COLO668 (cell line): ENCODE measurements at regions not wholly inside any gene's neighbourhood (a gene's known extent, or its start where the extent isn't known, plus 50 kb on each side); places are given as distances from the start of the nearest gene placed in this dataset.
"Not testable (repeated sequence)": the region's sequence is repeated elsewhere in the genome, so short reads cannot be mapped to it uniquely, and the experiment has no call there.

Experiments
- DNase-seq: peaks from one replicate; lab custom pipeline; 2025; ENCODE audit not compliant: unreplicated experiment; lab: John Stamatoyannopoulos, UW

DNA sequence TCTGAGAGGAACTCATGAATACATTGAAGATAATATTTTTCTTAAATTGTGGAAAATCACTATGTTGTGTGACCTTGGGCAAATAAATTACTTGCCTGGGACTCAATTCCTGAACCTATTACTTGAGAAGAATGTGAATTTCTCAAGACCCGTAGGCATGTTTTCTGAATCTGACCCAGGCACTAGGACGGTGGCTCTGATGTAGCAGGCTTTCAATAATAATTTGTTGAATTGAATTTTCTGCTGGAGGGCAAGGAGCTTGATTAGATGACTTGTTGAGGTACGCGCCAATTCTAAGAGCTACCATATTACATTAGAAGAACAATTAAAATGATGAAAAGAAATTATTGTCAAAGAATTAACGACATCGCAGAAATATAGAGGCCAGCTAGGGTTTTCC is 150.2 kb upstream of the LRRC3B start:
- no peak for DNase-seq

DNA sequence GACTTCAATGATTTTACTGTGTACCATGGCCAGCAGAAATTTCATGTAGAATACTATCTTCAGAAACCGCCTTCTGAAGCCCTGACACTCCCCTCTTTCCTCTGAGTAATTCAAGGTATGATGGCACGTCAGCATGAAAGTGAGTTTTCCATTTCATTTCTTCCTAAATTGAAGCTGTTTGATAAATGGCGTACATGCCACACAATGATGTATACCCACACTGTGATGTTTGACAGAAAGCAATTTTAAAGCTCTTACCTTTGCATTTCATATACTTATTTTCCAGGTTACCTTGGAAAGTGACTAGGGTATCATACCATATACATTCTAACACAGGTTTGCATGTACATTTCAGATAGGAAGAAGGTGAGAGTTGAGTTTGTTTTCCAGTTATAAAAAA is 147.9 kb upstream of the LRRC3B start:
- no peak for DNase-seq

DNA sequence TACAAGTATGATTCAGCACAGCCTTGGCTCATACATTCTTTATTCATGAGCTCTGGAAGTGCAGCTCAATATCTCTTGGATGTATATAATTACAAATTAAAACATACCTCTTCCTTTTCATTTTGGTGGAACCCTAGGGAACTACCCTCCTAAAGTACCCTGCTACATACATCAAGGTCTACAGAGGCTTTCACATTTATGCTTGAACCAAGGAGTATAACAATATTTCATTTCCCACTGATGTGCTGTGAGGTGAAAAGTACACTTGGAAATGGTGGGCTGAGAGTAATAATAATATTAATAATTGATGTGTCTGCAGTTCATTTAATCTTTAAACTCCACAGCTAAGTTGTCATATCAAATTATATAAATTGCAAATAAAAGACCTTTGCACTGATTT is 142.2 kb upstream of the LRRC3B start:
- no peak for DNase-seq

DNA sequence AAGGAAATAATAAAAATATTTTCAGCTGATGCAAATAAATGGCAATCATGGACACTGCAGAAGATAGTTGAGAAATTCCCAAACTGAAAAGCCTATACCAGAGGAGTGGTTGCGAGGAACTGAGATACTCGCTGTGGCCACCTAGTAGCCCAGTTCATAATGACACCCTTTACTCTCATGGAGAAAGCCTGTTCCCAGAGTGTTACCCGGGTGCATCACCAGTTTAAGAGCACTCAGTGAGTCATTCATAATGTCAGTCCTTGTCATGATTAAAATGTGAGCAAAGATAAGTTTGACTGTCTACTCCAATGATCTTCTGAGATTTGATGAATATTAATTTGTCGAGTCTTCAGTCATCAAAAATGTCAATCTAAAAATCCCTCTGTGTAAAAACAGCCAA is 138.4 kb upstream of the LRRC3B start:
- no peak for DNase-seq

DNA sequence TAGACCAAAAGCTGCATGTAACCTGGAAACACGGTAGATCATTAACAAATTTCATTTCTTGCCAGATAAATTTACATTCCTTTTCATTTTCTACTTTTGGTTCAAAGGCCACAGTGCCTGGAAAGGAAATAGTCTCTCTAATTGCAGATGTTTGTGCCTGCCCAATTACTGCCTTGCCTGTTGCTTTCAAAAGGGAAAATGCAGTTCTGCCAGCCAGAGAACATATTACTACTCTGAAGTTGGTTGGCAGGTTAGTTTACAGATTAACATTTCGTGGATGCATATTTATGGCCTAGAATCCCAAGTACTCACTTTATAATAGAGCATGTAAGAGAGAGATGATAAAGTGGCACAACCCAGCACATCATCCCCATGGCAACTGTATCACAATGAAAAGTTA is 124.3 kb upstream of the LRRC3B start:
- DNase-seq = no peak

DNA sequence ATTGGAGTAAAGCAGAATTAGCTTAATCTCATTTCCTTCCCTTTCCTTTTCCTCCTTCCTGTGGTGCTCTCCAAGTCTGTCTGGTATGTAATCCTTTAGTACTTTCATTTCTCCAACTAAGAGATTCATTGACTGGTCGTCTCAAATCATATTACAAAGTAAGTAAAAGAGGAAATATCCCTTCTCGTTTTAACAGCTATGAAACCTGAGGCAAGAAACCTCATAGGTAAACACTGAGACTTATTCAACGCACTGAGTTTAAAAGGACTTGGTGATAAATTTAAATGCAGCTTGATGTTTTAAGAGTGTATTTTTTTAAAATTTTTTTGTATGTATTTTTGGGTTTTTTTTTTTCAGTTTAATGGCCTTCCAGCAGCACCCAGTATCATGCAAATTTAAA is 117.2 kb upstream of the LRRC3B start:
- DNase-seq = no peak

DNA sequence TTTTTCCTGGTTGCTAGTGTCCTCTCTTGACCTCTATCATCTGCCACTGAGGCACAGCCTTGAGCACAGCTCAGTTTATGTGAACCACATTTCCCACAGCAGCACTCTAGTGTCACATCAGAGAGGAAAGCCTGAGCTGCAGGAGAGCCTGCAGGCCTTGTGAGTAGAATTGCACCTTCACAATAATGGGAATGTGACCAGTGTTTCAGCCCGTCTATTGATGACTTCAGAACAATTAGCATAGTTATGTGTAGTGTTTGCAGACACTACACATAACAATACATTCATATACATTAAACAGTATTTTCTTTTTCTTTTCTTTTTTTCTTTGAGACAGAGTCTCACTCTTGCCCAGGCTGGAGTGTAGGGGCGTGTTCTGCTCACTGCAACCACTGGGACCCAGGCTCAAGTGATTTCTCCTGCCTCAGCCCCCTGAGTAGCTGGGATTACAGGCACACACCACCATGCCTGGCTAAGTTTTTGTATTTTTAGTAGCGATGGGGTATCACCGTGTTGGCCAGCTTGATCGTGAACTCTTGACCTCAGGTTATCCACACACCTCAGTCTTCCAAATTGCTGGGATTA is 108.0 kb upstream of the LRRC3B start:
- not testable (repeated sequence) for DNase-seq

DNA sequence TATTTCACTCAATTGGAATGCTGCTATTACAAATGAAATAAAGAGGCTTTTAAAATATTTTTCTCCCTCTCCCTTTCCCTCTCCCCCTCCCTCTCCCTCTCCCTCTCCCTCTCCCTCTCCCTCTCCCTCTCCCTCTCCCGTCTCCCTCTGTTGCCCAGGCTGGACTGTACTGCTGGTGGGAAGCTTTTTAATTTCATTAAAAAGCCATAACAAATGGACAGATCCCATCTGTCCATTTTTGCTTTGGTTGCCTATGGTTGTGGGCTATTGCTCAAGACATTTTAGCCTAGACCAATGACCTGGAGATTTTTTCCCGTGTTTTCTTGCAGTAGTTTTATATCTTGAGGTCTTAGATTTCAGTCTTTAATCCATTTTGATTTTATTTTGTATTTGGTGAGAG is 107.2 kb upstream of the LRRC3B start:
- no peak for DNase-seq

DNA sequence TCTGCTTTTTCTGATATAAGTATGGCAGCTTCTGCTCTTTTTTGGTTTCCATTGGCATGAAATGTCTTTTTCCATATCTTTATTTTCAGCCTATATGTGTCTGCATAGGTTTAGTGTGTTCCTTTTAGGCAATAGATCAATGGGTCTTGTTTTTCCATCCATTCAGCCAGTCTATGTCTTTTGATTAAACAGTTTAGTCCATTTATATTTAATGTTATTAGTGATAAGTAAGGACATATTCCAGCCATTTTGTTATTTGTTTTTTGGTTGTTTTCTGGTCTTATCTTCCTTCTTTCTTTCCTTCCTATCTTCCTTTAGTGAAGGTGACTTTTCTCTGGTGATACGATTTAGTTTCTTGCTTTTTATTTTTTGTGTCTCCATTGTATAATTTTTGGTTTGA is 101.3 kb upstream of the LRRC3B start:
- no peak for DNase-seq

DNA sequence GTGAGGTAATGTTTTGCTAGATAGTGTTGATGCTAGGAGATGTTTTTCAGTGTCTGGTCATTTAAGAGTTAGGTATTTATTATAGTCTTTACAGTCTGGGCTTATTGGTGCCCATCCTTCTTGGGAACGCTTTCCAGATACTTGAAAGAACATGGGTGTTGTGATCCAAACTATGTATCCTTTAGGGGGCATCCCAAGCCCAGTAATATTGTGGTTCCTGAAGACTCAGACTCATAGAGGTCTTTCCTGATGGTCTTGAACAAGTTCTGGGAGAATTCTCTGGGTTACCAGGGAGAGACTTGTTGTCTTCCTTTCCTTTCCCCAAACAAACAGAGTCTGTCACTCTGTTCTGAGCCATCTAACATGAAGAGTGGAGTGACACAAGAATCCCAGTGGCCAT is 99.7 kb upstream of the LRRC3B start:
- no peak for DNase-seq

DNA sequence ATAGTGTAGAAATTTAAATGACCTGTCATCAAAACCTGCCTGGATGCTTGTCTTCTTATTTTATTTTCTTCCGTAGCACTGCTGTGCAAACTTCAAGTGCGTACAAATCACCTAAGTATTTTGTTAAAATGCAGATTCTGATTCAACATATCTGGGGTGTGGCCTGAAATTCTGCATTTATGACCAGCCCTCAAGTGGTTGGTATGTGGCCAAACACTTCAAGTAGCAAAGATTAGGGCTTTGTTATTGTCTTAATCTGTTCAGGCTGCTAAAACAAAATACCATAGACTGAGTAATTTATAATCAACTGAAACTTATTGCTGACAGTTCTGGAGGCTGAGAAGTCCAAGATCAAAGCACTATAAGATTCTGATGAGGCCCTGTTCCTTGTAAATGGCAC is 97.6 kb upstream of the LRRC3B start:
- no peak for DNase-seq

DNA sequence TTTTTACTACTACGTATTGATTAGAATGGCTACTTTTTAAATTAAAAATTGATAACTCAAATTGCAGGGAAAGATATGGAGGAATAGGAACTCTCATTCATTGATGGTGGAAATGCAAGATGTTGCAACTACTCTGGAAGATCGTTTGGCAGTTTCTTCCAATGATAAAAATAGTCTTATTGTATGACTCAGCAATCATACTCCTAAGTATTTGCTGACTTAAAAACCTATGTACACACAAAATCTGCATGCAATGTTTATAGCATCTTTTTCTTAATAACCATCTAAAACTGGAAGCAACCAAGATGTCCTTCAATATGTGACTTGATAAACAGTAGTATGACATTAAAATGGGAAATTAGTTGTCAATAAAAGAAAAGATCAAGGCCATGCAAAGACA is 87.4 kb upstream of the LRRC3B start:
- no peak for DNase-seq

DNA sequence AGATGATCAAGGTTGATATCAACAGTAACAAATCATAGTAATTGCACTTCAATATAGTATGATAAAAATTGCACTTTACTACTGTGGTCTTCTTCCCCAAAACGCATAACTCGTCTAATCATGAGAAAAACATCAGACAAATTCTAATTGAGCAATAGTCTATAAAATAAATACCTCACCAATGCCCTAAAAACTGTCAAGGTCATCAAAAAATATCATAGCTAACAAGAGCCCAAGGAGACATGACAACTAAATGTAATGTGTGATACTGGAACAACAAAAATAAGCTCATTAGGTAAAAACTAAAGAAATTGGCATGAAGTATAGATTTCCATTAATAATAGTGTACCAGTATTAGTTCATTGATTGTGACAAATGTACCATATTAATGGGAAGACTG is 85.6 kb upstream of the LRRC3B start:
- no peak for DNase-seq

DNA sequence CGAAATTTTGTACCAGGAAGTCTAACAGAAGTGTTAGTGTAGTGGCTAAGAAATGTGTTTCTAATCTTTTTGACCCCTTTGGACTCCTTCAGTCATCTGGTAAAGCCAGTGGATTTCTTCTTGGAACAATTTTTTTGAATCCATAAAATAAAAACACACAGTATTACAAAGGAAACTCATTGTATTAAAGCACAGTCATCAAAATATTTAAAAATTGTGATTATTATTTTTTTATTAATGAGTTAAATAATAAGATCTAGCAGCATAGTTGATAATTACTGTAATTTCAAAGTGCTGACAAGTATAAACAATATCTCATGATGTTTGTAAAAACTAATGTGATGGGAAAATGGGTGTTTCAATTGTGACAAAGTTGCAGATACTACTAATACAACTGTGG is 72.2 kb upstream of the LRRC3B start:
- no peak for DNase-seq

DNA sequence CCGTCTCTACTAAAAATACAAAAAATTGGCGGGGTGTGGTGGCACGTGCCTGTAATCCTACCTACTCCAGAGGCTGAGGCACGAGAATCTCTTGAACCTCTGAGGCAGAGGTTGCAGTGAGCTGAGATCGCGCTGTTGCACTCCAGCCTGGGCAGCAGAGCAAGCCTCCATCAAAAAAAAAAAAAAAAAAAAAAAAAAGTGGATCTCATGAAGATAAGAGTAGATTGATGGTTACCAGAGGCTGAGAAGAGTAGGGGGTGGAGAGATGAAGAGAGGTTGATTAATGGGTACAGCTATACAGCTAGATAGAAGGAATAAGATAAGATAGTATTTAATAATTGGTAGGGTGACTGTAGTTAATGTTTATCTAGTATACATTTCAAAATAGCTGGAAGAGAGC is 65.9 kb upstream of the LRRC3B start:
- DNase-seq = no peak

DNA sequence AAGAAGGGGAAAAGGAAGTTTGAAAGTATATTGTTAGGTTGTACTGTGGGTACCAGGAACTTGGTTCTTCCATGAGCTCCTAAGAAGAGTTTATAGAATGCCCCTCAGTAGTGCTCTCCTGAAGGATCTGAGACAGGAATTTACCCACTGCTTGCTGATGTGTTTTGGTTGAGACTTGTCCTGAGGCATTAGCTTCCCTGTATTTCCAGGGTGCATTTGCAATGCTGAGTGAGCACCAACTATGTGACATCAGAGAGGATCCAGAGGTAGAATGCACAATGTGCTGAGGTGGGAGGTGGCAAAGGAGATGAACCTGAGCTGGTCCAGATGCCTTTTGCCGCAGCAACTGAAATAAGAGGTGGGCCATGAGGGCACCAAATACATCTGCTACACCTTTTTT is 64.3 kb upstream of the LRRC3B start:
- no peak for DNase-seq

DNA sequence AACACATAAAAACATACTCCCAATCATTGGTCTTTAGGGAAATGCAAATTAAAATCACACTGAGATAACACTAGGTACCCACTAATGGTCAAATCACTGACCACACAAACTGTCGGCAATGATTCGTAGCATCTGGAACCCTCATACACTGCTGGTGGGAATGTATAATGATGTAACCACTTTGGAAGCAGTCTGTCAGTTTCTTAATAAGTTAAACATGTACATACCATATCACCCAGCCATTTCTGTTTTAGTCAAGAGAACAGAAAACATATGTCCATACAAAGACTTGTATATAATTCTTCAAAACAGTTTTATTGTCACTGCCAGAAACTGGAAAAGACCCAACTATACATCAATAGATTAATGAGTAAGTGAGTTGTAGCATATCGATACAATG is 63.3 kb upstream of the LRRC3B start:
- no peak for DNase-seq

DNA sequence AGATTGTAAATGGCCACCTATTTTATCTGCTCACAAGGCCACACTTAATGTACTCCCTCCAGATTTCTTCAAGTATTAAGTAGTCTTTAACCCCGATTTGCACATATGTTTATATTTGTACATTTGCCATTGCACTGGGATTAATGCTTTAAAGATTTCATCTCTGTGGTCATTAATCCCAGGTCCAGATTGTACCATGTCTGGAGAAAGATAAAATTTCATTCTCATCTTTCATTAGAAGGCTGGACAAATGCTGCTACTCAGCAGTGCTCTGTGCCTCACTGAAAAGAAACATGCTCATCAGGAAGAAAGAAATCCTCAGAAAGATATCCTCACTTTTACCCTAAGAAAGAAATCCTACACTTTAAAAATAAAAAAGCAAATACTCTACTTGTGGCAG is 62.5 kb upstream of the LRRC3B start:
- no peak for DNase-seq

DNA sequence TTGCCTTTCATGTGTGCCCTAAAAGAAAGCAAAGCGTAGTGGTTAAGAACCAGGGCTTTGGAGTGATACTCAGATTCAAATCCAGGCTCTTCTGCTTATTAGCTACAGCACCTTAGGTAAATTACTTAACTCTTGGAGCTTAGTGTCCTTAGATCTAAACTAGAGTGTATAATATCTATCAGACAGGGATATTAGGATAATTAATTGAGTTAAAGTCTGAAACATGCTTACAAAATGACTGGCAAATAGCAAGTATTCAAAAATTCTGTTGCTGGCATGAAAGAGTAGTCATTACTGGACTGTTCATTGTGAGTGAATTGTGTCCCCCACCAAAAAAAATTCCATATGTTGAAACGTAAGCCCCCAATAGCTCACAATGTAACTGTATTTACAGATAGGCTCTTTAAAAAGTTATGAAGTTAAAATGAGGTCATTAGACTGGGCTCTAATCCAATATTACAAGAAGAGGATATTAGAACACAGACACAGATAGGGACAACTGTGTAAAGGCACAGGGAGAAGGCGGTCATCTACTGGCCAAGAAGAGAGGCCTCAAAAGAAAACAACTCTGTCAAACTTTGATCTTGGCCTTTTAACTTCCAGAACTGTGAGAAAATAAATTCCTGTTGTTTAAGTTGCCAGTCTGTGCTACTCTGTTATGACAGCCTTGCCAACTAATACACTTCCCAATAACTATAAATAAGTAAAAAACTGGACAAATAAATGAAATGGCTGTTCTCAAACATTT is 60.4 kb upstream of the LRRC3B start:
- no peak for DNase-seq
